ENCODE measurements at regions not wholly inside any gene's neighbourhood (a gene's known extent, or its start where the extent isn't known, plus 50 kb on each side); places are given as distances from the start of the nearest gene placed in this dataset.

- no peak for DNase-seq
- H3K9ac ChIP-seq (ENCODE audit: extremely low read depth, insufficient read length, low read length): no peak overlapping the region
- H3K79me2 ChIP-seq (ENCODE audit: insufficient read depth, low read length): no peaks in the 10 kb centered on the region
- Mint-ChIP-seq H3K27ac (no peak overlapping the region), H3K4me3 (no peak overlapping the region), H3K36me3 (ENCODE audit: insufficient read depth in 1 of 3, low read depth in 3 of 3) (peaks cover 0 to 11% (median 0%) of the 10 kb centered on the region in 3 experiments; a peak in 2 of 7 replicates), H3K9me3 (peaks cover 8 to 10% of the 10 kb centered on the region in 2 experiments; a peak in 4 of 5 replicates), H3K27me3 (ENCODE audit: low read depth) (no peaks in the 10 kb centered on the region), H3K4me1 (peaks cover 6 to 8% of the 10 kb centered on the region in 2 experiments)
- no peak overlapping the region for H4K91ac ChIP-seq (ENCODE audit: insufficient read length, low read depth, low read length)
- no peak for TF ChIP-seq CTCF (conservative IDR thresholded peaks at IDR 0.05)
- no peak overlapping the region for H2AK5ac ChIP-seq (ENCODE audit: insufficient read length, low read length)
- H2AFZ ChIP-seq (ENCODE audit: low read length): no peak overlapping the region
- H3K4me2 ChIP-seq (ENCODE audit: insufficient read depth, insufficient read length, low read length): no peak overlapping the region
- no peak overlapping the region for H4K5ac ChIP-seq (ENCODE audit: insufficient read length, low read depth, low read length)
- no peak overlapping the region for H3K23ac ChIP-seq (ENCODE audit: insufficient read length, low read depth, low read length)
- no peak overlapping the region for H2BK12ac ChIP-seq (ENCODE audit: insufficient read length, low read depth, low read length)
- no peak overlapping the region for H3K27ac ChIP-seq (ENCODE audit: insufficient read length, low read depth, low read length)
- no peaks in the 10 kb centered on the region for H3K23me2 ChIP-seq (ENCODE audit: insufficient read length, low read depth, low read length, poor library complexity, severe bottlenecking)
- no peaks in the 10 kb centered on the region; the same call in 1 of the 2 replicates for H3K4me1 ChIP-seq (ENCODE audit: insufficient read depth, low read length)
- H3K56ac ChIP-seq (ENCODE audit: insufficient read length, low read depth, low read length): no peak overlapping the region
- no peak overlapping the region for H3K14ac ChIP-seq (ENCODE audit: insufficient read depth, low read length)
- H3K79me1 ChIP-seq (ENCODE audit: insufficient read depth, low read depth, low read length, poor library complexity, severe bottlenecking): no peaks in the 10 kb centered on the region
- H3T11ph ChIP-seq (ENCODE audit: low read length): no peak overlapping the region
- no peak overlapping the region for H3K18ac ChIP-seq (ENCODE audit: insufficient read length, low read depth, low read length)
- H2BK120ac ChIP-seq (ENCODE audit: low read depth, low read length, poor library complexity, severe bottlenecking): no peak overlapping the region
- H2BK5ac ChIP-seq (ENCODE audit: insufficient read length, low read length): no peak overlapping the region
- H3K4ac ChIP-seq (ENCODE audit: low read depth, low read length): no peak overlapping the region
- no peaks in the 10 kb centered on the region for H3K9me3 ChIP-seq (ENCODE audit: control insufficient read depth, low read depth, low read length)
- no peaks in the 10 kb centered on the region for H4K20me1 ChIP-seq (ENCODE audit: control insufficient read depth, insufficient read depth, insufficient read length)
- H3K27me3 ChIP-seq (ENCODE audit: insufficient read depth, low read length): no peaks in the 10 kb centered on the region
- no peak overlapping the region for H2BK20ac ChIP-seq (ENCODE audit: low read depth, low read length, poor library complexity, severe bottlenecking)
- no CpG with 5 or more reads among the region's 6 CpGs for WGBS (ENCODE audit: extremely low coverage, insufficient read length, low lambda C conversion rate)
- no peak overlapping the region for H4K8ac ChIP-seq (replicated peaks; ENCODE audit: insufficient read length, low read depth, low read length)
- no peak overlapping the region for H2BK15ac ChIP-seq (ENCODE audit: low read depth, low read length)
Observed at GRCh38 chr2:133791191-133791590, 222.9 kb upstream of the NCKAP5 start.
